Glutamatergic neuron (in vitro differentiated cells): ENCODE measurements at regions not wholly inside any gene's neighbourhood (a gene's known extent, or its start where the extent isn't known, plus 50 kb on each side); places are given as distances from the start of the nearest gene placed in this dataset.
"Not testable (repeated sequence)": the region's sequence is repeated elsewhere in the genome, so short reads cannot be mapped to it uniquely, and the experiment has no call there.

ENCODE experiments used
- DNase-seq: peaks from one replicate; pipeline ENCODE4 v3.0.0; 2022
- H3K27ac Mint-ChIP-seq: one replicate; pipeline ENCODE4 v1.8.0; 2020; ENCODE audit warnings: mild to moderate bottlenecking, mixed read lengths, inconsistent platforms; ENCODE audit not compliant: unreplicated experiment
- H3K27me3 Mint-ChIP-seq: one replicate; pipeline ENCODE4 v1.8.0; 2020; ENCODE audit warnings: mild to moderate bottlenecking, moderate library complexity, mixed read lengths, inconsistent platforms; ENCODE audit not compliant: unreplicated experiment
- H3K36me3 Mint-ChIP-seq: one replicate; pipeline ENCODE4 v1.8.0; 2020; ENCODE audit warnings: mild to moderate bottlenecking, mixed read lengths, inconsistent platforms; ENCODE audit not compliant: unreplicated experiment
- H3K4me1 Mint-ChIP-seq: one replicate; pipeline ENCODE4 v1.8.0; 2020; ENCODE audit warnings: mild to moderate bottlenecking, low read depth, mixed read lengths, inconsistent platforms; ENCODE audit not compliant: unreplicated experiment
- H3K4me3 Mint-ChIP-seq: one replicate; pipeline ENCODE4 v1.8.0; 2020; ENCODE audit warnings: mild to moderate bottlenecking, mixed read lengths, inconsistent platforms; ENCODE audit not compliant: unreplicated experiment
- H3K9me3 Mint-ChIP-seq: one replicate; pipeline ENCODE4 v1.8.0; 2020; ENCODE audit warnings: mild to moderate bottlenecking, moderate library complexity, mixed read lengths, inconsistent platforms; ENCODE audit not compliant: unreplicated experiment
- TF ChIP-seq, protein P1 (sequence below): fragments of 200-600 bp; sonication (generic); IDR thresholded peaks from one replicate; pipeline ENCODE4 v1.5.0; 2021; ENCODE audit not compliant: partially characterized antibody, unreplicated experiment

DNA sequence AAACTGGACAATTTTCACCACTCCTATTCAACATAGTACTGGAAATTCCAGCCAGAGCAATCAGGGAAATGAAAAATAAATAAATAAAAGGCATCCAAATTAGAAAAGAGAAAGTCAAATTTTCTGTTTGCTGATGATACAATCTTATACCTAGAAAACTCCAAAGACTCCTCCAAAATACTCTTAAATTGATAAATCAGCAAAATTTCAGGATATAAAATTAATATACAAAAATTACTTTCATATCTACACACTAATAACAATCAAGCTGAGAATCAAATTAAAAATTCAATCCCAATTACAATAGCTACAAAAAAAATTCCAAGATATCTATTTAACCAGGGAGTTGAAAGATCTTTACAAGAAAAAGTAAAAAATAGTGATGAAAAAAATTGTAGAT lies 651.9 kb downstream of the DTWD2 start:
- Mint-ChIP-seq H3K4me1 (peaks cover 2% of the 10 kb centered on the region), H3K27ac (no peak overlapping the region), H3K4me3 (no peak overlapping the region)

GRCh38 chr5:118327389-118327788 lies 661.0 kb downstream of the DTWD2 start:
- Mint-ChIP-seq H3K36me3 (peaks cover 13% of the 10 kb centered on the region), H3K4me1 (peaks cover 2% of the 10 kb centered on the region)
- TF ChIP-seq, protein P1, sequence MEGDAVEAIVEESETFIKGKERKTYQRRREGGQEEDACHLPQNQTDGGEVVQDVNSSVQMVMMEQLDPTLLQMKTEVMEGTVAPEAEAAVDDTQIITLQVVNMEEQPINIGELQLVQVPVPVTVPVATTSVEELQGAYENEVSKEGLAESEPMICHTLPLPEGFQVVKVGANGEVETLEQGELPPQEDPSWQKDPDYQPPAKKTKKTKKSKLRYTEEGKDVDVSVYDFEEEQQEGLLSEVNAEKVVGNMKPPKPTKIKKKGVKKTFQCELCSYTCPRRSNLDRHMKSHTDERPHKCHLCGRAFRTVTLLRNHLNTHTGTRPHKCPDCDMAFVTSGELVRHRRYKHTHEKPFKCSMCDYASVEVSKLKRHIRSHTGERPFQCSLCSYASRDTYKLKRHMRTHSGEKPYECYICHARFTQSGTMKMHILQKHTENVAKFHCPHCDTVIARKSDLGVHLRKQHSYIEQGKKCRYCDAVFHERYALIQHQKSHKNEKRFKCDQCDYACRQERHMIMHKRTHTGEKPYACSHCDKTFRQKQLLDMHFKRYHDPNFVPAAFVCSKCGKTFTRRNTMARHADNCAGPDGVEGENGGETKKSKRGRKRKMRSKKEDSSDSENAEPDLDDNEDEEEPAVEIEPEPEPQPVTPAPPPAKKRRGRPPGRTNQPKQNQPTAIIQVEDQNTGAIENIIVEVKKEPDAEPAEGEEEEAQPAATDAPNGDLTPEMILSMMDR, result no peak

More for the DNA sequence above, 651.9 kb downstream of the DTWD2 start:
- Mint-ChIP-seq H3K27me3 (peaks cover 2% of the 10 kb centered on the region), H3K9me3 (peaks cover 2% of the 10 kb centered on the region), H3K36me3 (peaks cover 4% of the 10 kb centered on the region)
- DNase-seq, result no peak
- TF ChIP-seq, protein P1, result no peak

DNA sequence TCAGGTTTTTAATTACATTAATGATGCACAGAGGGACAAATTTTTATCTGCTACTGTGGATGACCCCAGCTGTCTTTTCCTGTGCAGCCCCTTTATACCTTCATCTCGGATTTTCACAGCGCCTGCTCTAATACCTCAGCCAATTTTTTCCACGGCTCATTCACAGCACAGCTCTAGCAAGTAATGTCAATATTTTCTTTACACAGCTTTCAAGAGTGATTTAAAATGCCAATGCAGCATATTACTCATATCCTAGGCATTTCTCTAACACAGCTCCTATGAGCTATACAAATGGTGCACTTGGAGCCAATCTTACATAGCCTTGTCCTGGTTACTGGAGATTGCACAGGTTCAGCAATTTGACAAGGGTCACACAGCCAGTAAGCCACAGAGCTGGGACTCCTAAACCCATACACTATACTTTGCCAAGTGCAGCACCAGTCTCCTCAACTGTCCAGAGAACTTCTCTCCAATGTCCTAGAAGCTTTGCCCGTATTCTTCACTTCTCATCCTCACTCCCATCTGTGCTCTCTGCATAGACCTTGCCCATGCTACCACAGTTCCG lies 661.8 kb downstream of the DTWD2 start:
- Mint-ChIP-seq H3K27me3 (no peaks in the 10 kb centered on the region), H3K27ac (no peak overlapping the region), H3K36me3 (peaks cover 14% of the 10 kb centered on the region), H3K4me3 (no peak overlapping the region), H3K9me3 (peaks cover 2% of the 10 kb centered on the region), H3K4me1 (no peaks in the 10 kb centered on the region)
- TF ChIP-seq, protein P1, result no peak
- no peak for DNase-seq

More at GRCh38 chr5:118327389-118327788, 661.0 kb downstream of the DTWD2 start:
- no peak for DNase-seq
- no peak overlapping the region for H3K27ac Mint-ChIP-seq
- H3K4me3 Mint-ChIP-seq, result no peak overlapping the region
- H3K9me3 Mint-ChIP-seq, result peaks cover 2% of the 10 kb centered on the region
- H3K27me3 Mint-ChIP-seq, result no peaks in the 10 kb centered on the region

DNA sequence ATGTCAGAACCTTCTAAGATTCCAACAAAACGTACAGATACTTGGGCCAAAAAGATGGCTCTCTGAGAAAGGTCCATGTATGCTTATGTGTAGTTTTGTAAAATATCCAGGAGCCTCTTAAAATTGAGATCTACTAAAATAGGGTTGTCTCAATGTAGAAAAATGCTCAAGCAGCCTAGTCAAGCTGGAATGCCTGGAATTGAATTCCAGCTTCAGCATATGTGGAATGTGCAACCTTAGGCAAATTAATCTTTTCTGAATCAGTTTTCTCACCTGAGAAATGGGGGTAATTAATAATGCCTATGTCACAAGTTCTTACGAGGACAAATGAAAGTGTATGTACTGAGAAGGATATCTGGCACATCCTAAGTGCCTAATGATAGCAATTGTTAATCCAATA lies 662.4 kb downstream of the DTWD2 start:
- Mint-ChIP-seq H3K36me3 (peaks cover 14% of the 10 kb centered on the region), H3K27ac (no peak overlapping the region), H3K27me3 (no peaks in the 10 kb centered on the region), H3K4me1 (no peaks in the 10 kb centered on the region), H3K4me3 (no peak overlapping the region), H3K9me3 (peaks cover 2% of the 10 kb centered on the region)
- no peak for DNase-seq
- TF ChIP-seq, protein P1, result no peak

- H3K27me3 Mint-ChIP-seq, H3K27ac Mint-ChIP-seq, DNase-seq, H3K4me1 Mint-ChIP-seq, H3K9me3 Mint-ChIP-seq, H3K4me3 Mint-ChIP-seq: not testable (repeated sequence)
- H3K36me3 Mint-ChIP-seq, result peaks cover 14% of the 10 kb centered on the region
Observed at GRCh38 chr5:118323723-118324122, 664.6 kb downstream of the DTWD2 start.
